ENCODE measurements at regions not wholly inside any gene's neighbourhood (a gene's known extent, or its start where the extent isn't known, plus 50 kb on each side); places are given as distances from the start of the nearest gene placed in this dataset.

DNA sequence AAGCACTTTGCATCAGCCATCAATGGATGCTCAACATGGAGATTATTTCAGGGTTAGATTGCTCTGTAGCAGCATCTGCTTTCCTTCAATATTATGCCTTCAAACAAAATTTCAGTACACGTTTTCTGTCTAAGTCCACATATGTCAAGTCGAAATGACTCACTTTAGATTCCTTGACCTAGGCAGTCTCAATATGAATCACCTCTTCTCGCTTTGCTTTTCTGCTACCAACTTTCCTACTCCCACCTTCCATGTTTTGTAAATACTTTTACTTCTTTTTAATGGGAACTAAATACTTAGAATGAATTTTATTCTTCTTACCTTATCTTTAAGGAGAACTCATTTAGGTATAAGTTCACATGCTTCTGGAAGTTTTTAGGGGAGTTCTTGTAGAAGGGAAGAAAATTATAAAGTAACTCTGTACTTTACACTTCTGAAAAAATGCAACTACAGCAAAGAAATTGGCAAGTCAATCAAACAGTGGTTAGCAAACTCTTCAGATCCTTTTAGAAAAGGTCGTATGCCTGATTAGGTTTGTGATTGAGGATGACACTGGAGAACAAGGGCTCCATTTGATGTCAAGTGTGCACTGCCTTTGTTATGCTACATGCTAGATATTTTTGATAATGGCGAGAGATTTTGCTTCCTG, 478.5 kb upstream of the SMARCA2 start:
- TF ChIP-seq, protein P1, sequence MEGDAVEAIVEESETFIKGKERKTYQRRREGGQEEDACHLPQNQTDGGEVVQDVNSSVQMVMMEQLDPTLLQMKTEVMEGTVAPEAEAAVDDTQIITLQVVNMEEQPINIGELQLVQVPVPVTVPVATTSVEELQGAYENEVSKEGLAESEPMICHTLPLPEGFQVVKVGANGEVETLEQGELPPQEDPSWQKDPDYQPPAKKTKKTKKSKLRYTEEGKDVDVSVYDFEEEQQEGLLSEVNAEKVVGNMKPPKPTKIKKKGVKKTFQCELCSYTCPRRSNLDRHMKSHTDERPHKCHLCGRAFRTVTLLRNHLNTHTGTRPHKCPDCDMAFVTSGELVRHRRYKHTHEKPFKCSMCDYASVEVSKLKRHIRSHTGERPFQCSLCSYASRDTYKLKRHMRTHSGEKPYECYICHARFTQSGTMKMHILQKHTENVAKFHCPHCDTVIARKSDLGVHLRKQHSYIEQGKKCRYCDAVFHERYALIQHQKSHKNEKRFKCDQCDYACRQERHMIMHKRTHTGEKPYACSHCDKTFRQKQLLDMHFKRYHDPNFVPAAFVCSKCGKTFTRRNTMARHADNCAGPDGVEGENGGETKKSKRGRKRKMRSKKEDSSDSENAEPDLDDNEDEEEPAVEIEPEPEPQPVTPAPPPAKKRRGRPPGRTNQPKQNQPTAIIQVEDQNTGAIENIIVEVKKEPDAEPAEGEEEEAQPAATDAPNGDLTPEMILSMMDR (IDR thresholded peaks at IDR 0.05; ENCODE audit: low read depth, low read length, missing input control): no peak
- TF ChIP-seq, protein P2, sequence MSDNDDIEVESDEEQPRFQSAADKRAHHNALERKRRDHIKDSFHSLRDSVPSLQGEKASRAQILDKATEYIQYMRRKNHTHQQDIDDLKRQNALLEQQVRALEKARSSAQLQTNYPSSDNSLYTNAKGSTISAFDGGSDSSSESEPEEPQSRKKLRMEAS (IDR thresholded peaks at IDR 0.05): no peak
- no peak for TF ChIP-seq SP1 (IDR thresholded peaks at IDR 0.05)
- TF ChIP-seq, protein P3, sequence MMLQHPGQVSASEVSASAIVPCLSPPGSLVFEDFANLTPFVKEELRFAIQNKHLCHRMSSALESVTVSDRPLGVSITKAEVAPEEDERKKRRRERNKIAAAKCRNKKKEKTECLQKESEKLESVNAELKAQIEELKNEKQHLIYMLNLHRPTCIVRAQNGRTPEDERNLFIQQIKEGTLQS (IDR thresholded peaks at IDR 0.05): no peak
- no peak for TF ChIP-seq HNF4A (conservative IDR thresholded peaks at IDR 0.05)
- no peak for TF ChIP-seq TAF1 (conservative IDR thresholded peaks at IDR 0.05)
- no peak for TF ChIP-seq YY1 (IDR thresholded peaks at IDR 0.05)
- TF ChIP-seq JUND (IDR thresholded peaks at IDR 0.05): no peak
- no peak for TF ChIP-seq EGR1 (IDR thresholded peaks at IDR 0.05; ENCODE audit: low read depth in 2 of 2)
- TF ChIP-seq, protein P4, sequence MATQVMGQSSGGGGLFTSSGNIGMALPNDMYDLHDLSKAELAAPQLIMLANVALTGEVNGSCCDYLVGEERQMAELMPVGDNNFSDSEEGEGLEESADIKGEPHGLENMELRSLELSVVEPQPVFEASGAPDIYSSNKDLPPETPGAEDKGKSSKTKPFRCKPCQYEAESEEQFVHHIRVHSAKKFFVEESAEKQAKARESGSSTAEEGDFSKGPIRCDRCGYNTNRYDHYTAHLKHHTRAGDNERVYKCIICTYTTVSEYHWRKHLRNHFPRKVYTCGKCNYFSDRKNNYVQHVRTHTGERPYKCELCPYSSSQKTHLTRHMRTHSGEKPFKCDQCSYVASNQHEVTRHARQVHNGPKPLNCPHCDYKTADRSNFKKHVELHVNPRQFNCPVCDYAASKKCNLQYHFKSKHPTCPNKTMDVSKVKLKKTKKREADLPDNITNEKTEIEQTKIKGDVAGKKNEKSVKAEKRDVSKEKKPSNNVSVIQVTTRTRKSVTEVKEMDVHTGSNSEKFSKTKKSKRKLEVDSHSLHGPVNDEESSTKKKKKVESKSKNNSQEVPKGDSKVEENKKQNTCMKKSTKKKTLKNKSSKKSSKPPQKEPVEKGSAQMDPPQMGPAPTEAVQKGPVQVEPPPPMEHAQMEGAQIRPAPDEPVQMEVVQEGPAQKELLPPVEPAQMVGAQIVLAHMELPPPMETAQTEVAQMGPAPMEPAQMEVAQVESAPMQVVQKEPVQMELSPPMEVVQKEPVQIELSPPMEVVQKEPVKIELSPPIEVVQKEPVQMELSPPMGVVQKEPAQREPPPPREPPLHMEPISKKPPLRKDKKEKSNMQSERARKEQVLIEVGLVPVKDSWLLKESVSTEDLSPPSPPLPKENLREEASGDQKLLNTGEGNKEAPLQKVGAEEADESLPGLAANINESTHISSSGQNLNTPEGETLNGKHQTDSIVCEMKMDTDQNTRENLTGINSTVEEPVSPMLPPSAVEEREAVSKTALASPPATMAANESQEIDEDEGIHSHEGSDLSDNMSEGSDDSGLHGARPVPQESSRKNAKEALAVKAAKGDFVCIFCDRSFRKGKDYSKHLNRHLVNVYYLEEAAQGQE (IDR thresholded peaks at IDR 0.05): no peak
- TF ChIP-seq RAD21 (IDR thresholded peaks at IDR 0.05): no peak
- TF ChIP-seq GABPA (IDR thresholded peaks at IDR 0.05 in 1 of 2, conservative IDR thresholded peaks at IDR 0.05 in 1 of 2): no peak

Measured in liver (tissue), 3 donors.